Mesenteric fat pad (tissue), 1 donor: ENCODE measurements at regions not wholly inside any gene's neighbourhood (a gene's known extent, or its start where the extent isn't known, plus 50 kb on each side); places are given as distances from the start of the nearest gene placed in this dataset.
"Not testable (repeated sequence)": the region's sequence is repeated elsewhere in the genome, so short reads cannot be mapped to it uniquely, and the experiment has no call there.

Experiments used
- DNase-seq: peaks from one replicate; pipeline ENCODE4 v3.0.0-alpha.2; 2020; ENCODE audit warnings: low spot score
- donor health status: DM: yes; HTN: yes; CAD: no.

GRCh38 chr2:52594026-52594425, 1173.6 kb upstream of the CHAC2 start:
- no peak for DNase-seq

GRCh38 chr2:52584071-52584470, 1183.5 kb upstream of the CHAC2 start:
- DNase-seq: not testable (repeated sequence)

- DNase-seq: no peak
Observed at GRCh38 chr2:52572469-52572894, 1195.1 kb upstream of the CHAC2 start.

- no peak for DNase-seq
Observed at GRCh38 chr2:52571380-52572347, 1195.9 kb upstream of the CHAC2 start.

GRCh38 chr2:52570716-52571115, 1196.9 kb upstream of the CHAC2 start:
- DNase-seq: no peak

GRCh38 chr2:52563151-52563550, 1204.5 kb upstream of the CHAC2 start:
- no peak for DNase-seq

- DNase-seq: no peak
Observed at GRCh38 chr2:52558265-52558664, 1209.3 kb upstream of the CHAC2 start.

GRCh38 chr2:52542297-52542696, 1225.3 kb upstream of the CHAC2 start:
- DNase-seq: no peak

GRCh38 chr2:52539026-52539970, 1228.3 kb upstream of the CHAC2 start:
- no peak for DNase-seq

- DNase-seq: no peak
Observed at GRCh38 chr2:52537588-52537987, 1230.0 kb upstream of the CHAC2 start.

- DNase-seq: no peak
Observed at GRCh38 chr2:52536929-52537460, 1230.6 kb upstream of the CHAC2 start.

GRCh38 chr2:52532956-52533355, 1234.6 kb upstream of the CHAC2 start:
- no peak for DNase-seq

GRCh38 chr2:52526735-52527134, 1240.9 kb upstream of the CHAC2 start:
- no peak for DNase-seq

- no peak for DNase-seq
Observed at GRCh38 chr2:52520644-52521043, 1247.0 kb upstream of the CHAC2 start.

GRCh38 chr2:52518678-52519077, 1248.9 kb upstream of the CHAC2 start:
- DNase-seq: no peak

- no peak for DNase-seq
Observed at GRCh38 chr2:52512760-52513159, 1254.8 kb upstream of the CHAC2 start.

- no peak for DNase-seq
Observed at GRCh38 chr2:52510432-52510831, 1257.2 kb upstream of the CHAC2 start.

- no peak for DNase-seq
Observed at GRCh38 chr2:52502476-52502860, 1265.1 kb upstream of the CHAC2 start.

GRCh38 chr2:52501715-52502475, 1265.7 kb upstream of the CHAC2 start:
- no peak for DNase-seq

- DNase-seq: no peak
Observed at GRCh38 chr2:52500561-52500960, 1267.0 kb upstream of the CHAC2 start.
